ENCODE measurements at regions not wholly inside any gene's neighbourhood (a gene's known extent, or its start where the extent isn't known, plus 50 kb on each side); places are given as distances from the start of the nearest gene placed in this dataset.

GRCh38 chr3:124360155-124360554 lies 368.2 kb upstream of the ROPN1 start:
- dilution Hi-C loops (cut with MboI; ENCODE audit: extremely low pct_ligation_motif_present, low sequenced_read_pairs), result no loop called here
- no peaks in the 10 kb centered on the region for H3K9me1 ChIP-seq (replicated peaks; ENCODE audit: control insufficient read depth, extremely low read depth, insufficient read depth, low read length)
- no peaks in the 10 kb centered on the region for H3K4me1 ChIP-seq (ENCODE audit: control insufficient read depth, extremely low read depth, insufficient read depth, low read length)
- POLR2A ChIA-PET, result no interaction called here
- no peak overlapping the region for H3K9ac ChIP-seq (replicated peaks; ENCODE audit: extremely low read depth, insufficient read depth, low read length)
- intact Hi-C loops (cut with micrococcal nuclease), result no loop called here
- no peaks in the 10 kb centered on the region for H4K20me1 ChIP-seq (replicated peaks; ENCODE audit: control insufficient read depth, extremely low read depth, insufficient read depth, low read length)
- peaks cover 0 to 3% of the 10 kb centered on the region in 2 experiments for H3K27me3 ChIP-seq (ENCODE audit: control insufficient read depth in 2 of 2, insufficient read depth in 2 of 2, low read length in 2 of 2)
- no peak overlapping the region for H3K27ac ChIP-seq (ENCODE audit: insufficient read depth, low read depth, low read length)
- no peak overlapping the region for H3K4me2 ChIP-seq (ENCODE audit: insufficient read depth, low read length)
- no peak overlapping the region for H3K4me3 ChIP-seq (replicated peaks in 1 of 3; ENCODE audit: insufficient read depth in 1 of 3, low read depth in 1 of 3, low read length in 3 of 3)
- FAIRE-seq (no peak), DNase-seq (ENCODE audit: low read depth, low spot score) (no peak)
- BruUV-seq (replicated peaks), result no TSS peak
- H3K9me3 ChIP-seq (replicated peaks; ENCODE audit: control insufficient read depth, insufficient read depth, low read length), result no peaks in the 10 kb centered on the region
- TF ChIP-seq EZH2 (IDR thresholded peaks at IDR 0.05; ENCODE audit: borderline replicate concordance, low read depth, low read length, severe bottlenecking), result no peak
- no peak for TF ChIP-seq POLR2A (IDR thresholded peaks at IDR 0.05; ENCODE audit: low read depth, low read length)
- TF ChIP-seq GATA2 (IDR thresholded peaks at IDR 0.05; ENCODE audit: insufficient read depth, insufficient read length, low read depth, low read length), result no peak
- TF ChIP-seq CTCF (IDR thresholded peaks at IDR 0.05; ENCODE audit: extremely low read depth in 1 of 2, insufficient read depth in 1 of 2, low read depth in 1 of 2, low read length in 2 of 2), result no peak
- no peak for TF ChIP-seq JUN (IDR thresholded peaks at IDR 0.05; ENCODE audit: borderline replicate concordance, insufficient read depth, insufficient read length, low read depth)
- no peak for TF ChIP-seq FOS (IDR thresholded peaks at IDR 0.05; ENCODE audit: borderline replicate concordance, insufficient read depth, low read length)
- no peak for TF ChIP-seq MYC (IDR thresholded peaks at IDR 0.05; ENCODE audit: low read depth, low read length)
- no peak for TF ChIP-seq MAX (IDR thresholded peaks at IDR 0.05; ENCODE audit: insufficient read depth, insufficient read length)
- TF ChIP-seq POLR2AphosphoS5 (IDR thresholded peaks at IDR 0.05; ENCODE audit: insufficient read depth, low read depth, low read length), result no peak
- no peaks in the 10 kb centered on the region for H3K79me2 ChIP-seq (ENCODE audit: control insufficient read depth, insufficient read depth, low read length)
- no peak overlapping the region for H2AFZ ChIP-seq (ENCODE audit: low read depth, low read length)
- no peaks in the 10 kb centered on the region for H3K36me3 ChIP-seq (ENCODE audit: control insufficient read depth in 2 of 2, extremely low read depth in 1 of 2, insufficient read depth in 2 of 2, low read length in 2 of 2)
- CTCF ChIA-PET, result interaction anchor here (0.9 kb wide), 1 partner anchor 9 kb away, joined by 4 read pairs; no protein-coding TSS in a partner anchor
